IMR-90 (cell line): ENCODE measurements at regions not wholly inside any gene's neighbourhood (a gene's known extent, or its start where the extent isn't known, plus 50 kb on each side); places are given as distances from the start of the nearest gene placed in this dataset.

ENCODE experiments used
- CEBPB ChIP-seq: IDR thresholded peaks from 2 replicates; pipeline ENCODE4 v1.6.1; 2012; ENCODE audit warnings: low read depth, low read length, improper control_type of control experiment
- CHD1 ChIP-seq: IDR thresholded peaks from 2 replicates; pipeline ENCODE4 v1.6.1; 2012; ENCODE audit warnings: low read depth, low read length, improper control_type of control experiment
- CTCF ChIP-seq: conservative IDR thresholded peaks from 2 replicates; pipeline ENCODE4 v1.5.1; 2012; ENCODE audit warnings: mild to moderate bottlenecking, low read depth, low read length, improper control_type of control experiment
- FOS ChIP-seq: fragments of 150-350 bp; IDR thresholded peaks from 2 replicates; pipeline ENCODE4 v1.6.1; 2016; ENCODE audit warnings: low read depth, low read length
- MAFK ChIP-seq: IDR thresholded peaks from 2 replicates; pipeline ENCODE4 v1.6.1; 2012; ENCODE audit warnings: low read depth, low read length, improper control_type of control experiment
- MAZ ChIP-seq: IDR thresholded peaks from 2 replicates; pipeline ENCODE4 v1.6.1; 2012; ENCODE audit warnings: low read depth, mild to moderate bottlenecking, low read length, improper control_type of control experiment, moderate library complexity, borderline replicate concordance
- NFE2L2 ChIP-seq: fragments of 150-350 bp; IDR thresholded peaks from 2 replicates; pipeline ENCODE4 v1.6.1; 2016; ENCODE audit warnings: low read depth, mild to moderate bottlenecking, low read length
- POLR2A ChIP-seq: IDR thresholded peaks from 2 replicates; pipeline ENCODE4 v1.6.1; 2012; ENCODE audit warnings: mild to moderate bottlenecking, low read depth, low read length
- RAD21 ChIP-seq: IDR thresholded peaks from 2 replicates; pipeline ENCODE4 v1.6.1; 2012; ENCODE audit warnings: low read length, improper control_type of control experiment
- RFX5 ChIP-seq: IDR thresholded peaks from 2 replicates; pipeline ENCODE4 v1.8.0; 2012; ENCODE audit warnings: low read depth, mild to moderate bottlenecking, low read length, moderate library complexity
- SMC3 ChIP-seq: fragments of 150-350 bp; IDR thresholded peaks from 2 replicates; pipeline ENCODE4 v1.6.1; 2016; ENCODE audit warnings: low read depth, mild to moderate bottlenecking, antibody characterized with exemption, low read length, moderate library complexity
- USF2 ChIP-seq: fragments of 150-350 bp; IDR thresholded peaks from 2 replicates; pipeline ENCODE4 v1.6.1; 2017; ENCODE audit warnings: mild to moderate bottlenecking, antibody characterized with exemption, low read length, low read depth

GRCh38 chr6:48486876-48487275 is 375.9 kb upstream of the PTCHD4 start:
- TF ChIP-seq CTCF (no peak), POLR2A (no peak), SMC3 (no peak), RFX5 (no peak), MAFK (no peak), RAD21 (no peak), NFE2L2 (no peak), USF2 (no peak), MAZ (no peak), CEBPB (no peak), FOS (no peak), CHD1 (no peak)
